ENCODE measurements at regions not wholly inside any gene's neighbourhood (a gene's known extent, or its start where the extent isn't known, plus 50 kb on each side); places are given as distances from the start of the nearest gene placed in this dataset.

DNA sequence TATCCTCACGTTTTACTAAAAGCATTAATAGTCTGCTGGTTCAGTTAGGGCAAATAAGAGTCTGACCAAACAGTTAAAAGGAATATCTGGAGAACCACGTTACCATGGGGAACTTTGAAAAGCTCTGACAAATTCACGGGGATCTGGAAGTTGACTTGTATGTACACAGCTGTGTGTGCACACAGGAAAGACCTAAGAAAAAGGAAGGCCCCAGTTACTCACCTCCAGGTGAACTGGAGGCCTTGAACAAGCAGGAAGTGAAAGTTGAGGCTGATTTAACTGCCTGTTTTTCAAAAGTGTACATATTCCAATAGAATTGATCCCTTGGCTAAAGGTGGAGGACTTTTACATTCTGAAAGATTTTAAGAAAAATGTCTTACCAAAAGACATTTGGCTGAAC lies 1891.6 kb upstream of the PCDH20 start:
- Histone ChIP-seq H4K20me1 (ENCODE audit: insufficient read depth) (no peaks in the 10 kb centered on the region), H3K4me2 (ENCODE audit: low read length) (no peak overlapping the region), H3K27ac (ENCODE audit: low read depth, low read length) (no peak overlapping the region), H3K9ac (ENCODE audit: low read length) (no peak overlapping the region), H3K4me1 (ENCODE audit: control insufficient read depth in 1 of 2, insufficient read depth in 2 of 2, low read length in 2 of 2) (no peaks in the 10 kb centered on the region), H3K9me2 (ENCODE audit: insufficient read depth) (no peaks in the 10 kb centered on the region), H3K36me3 (ENCODE audit: control insufficient read depth in 1 of 2, insufficient read depth in 2 of 2, low read length in 2 of 2) (no peaks in the 10 kb centered on the region), H3K27me3 (ENCODE audit: insufficient read depth, low read length) (no peaks in the 10 kb centered on the region), H3K9me3 (ENCODE audit: control insufficient read depth in 1 of 2, insufficient read depth in 1 of 2, low read depth in 1 of 2, low read length in 2 of 2) (no peaks in the 10 kb centered on the region), H3K79me2 (ENCODE audit: insufficient read depth, low read length) (no peaks in the 10 kb centered on the region), H2AFZ (ENCODE audit: low read depth, low read length, poor library complexity, severe bottlenecking) (no peak overlapping the region), H3K4me3 (replicated peaks in 1 of 2; ENCODE audit: low read depth in 1 of 2, low read length in 2 of 2) (no peak overlapping the region)
- TF ChIP-seq, protein P1, sequence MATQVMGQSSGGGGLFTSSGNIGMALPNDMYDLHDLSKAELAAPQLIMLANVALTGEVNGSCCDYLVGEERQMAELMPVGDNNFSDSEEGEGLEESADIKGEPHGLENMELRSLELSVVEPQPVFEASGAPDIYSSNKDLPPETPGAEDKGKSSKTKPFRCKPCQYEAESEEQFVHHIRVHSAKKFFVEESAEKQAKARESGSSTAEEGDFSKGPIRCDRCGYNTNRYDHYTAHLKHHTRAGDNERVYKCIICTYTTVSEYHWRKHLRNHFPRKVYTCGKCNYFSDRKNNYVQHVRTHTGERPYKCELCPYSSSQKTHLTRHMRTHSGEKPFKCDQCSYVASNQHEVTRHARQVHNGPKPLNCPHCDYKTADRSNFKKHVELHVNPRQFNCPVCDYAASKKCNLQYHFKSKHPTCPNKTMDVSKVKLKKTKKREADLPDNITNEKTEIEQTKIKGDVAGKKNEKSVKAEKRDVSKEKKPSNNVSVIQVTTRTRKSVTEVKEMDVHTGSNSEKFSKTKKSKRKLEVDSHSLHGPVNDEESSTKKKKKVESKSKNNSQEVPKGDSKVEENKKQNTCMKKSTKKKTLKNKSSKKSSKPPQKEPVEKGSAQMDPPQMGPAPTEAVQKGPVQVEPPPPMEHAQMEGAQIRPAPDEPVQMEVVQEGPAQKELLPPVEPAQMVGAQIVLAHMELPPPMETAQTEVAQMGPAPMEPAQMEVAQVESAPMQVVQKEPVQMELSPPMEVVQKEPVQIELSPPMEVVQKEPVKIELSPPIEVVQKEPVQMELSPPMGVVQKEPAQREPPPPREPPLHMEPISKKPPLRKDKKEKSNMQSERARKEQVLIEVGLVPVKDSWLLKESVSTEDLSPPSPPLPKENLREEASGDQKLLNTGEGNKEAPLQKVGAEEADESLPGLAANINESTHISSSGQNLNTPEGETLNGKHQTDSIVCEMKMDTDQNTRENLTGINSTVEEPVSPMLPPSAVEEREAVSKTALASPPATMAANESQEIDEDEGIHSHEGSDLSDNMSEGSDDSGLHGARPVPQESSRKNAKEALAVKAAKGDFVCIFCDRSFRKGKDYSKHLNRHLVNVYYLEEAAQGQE (IDR thresholded peaks at IDR 0.05; ENCODE audit: low read depth): no peak
- TF ChIP-seq, protein P2, sequence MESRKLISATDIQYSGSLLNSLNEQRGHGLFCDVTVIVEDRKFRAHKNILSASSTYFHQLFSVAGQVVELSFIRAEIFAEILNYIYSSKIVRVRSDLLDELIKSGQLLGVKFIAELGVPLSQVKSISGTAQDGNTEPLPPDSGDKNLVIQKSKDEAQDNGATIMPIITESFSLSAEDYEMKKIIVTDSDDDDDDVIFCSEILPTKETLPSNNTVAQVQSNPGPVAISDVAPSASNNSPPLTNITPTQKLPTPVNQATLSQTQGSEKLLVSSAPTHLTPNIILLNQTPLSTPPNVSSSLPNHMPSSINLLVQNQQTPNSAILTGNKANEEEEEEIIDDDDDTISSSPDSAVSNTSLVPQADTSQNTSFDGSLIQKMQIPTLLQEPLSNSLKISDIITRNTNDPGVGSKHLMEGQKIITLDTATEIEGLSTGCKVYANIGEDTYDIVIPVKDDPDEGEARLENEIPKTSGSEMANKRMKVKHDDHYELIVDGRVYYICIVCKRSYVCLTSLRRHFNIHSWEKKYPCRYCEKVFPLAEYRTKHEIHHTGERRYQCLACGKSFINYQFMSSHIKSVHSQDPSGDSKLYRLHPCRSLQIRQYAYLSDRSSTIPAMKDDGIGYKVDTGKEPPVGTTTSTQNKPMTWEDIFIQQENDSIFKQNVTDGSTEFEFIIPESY (IDR thresholded peaks at IDR 0.05; ENCODE audit: extremely low read depth, insufficient replicate concordance, low read length): no peak
- no peak for TF ChIP-seq YY1 (IDR thresholded peaks at IDR 0.05; ENCODE audit: extremely low read depth, insufficient replicate concordance, low read depth, low read length)
- TF ChIP-seq ZNF274 (IDR thresholded peaks at IDR 0.05; ENCODE audit: low read depth, low read length): no peak
- TF ChIP-seq SIN3A (IDR thresholded peaks at IDR 0.05; ENCODE audit: low read depth): no peak
- no peak for TF ChIP-seq SP1 (IDR thresholded peaks at IDR 0.05; ENCODE audit: low read depth)
- no peak for TF ChIP-seq EGR1 (IDR thresholded peaks at IDR 0.05; ENCODE audit: low read depth)
- TF ChIP-seq, protein P3, sequence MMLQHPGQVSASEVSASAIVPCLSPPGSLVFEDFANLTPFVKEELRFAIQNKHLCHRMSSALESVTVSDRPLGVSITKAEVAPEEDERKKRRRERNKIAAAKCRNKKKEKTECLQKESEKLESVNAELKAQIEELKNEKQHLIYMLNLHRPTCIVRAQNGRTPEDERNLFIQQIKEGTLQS (IDR thresholded peaks at IDR 0.05): no peak
- TF ChIP-seq ZFX (IDR thresholded peaks at IDR 0.05): no peak
- TF ChIP-seq EZH2phosphoT487 (IDR thresholded peaks at IDR 0.05; ENCODE audit: borderline replicate concordance): no peak
- no peak for TF ChIP-seq TCF7L2 (IDR thresholded peaks at IDR 0.05; ENCODE audit: borderline replicate concordance, extremely low read depth, insufficient read depth, insufficient read length)
- TF ChIP-seq JUND (IDR thresholded peaks at IDR 0.05): no peak
- ChIA-PET RAD21 (ENCODE audit: low non-redundant PET in 1 of 2, low total read pairs in 2 of 2, uncharacterized antibody in 2 of 2, unreplicated experiment in 2 of 2) (no interaction called here), POLR2A (no interaction called here), CTCF (no interaction called here)
- intact Hi-C loops (cut with micrococcal nuclease): no loop called here
- no peak for ATAC-seq
- no peak for DNase-seq (ENCODE audit: low read depth, low spot score)
- BruUV-seq (replicated peaks): no TSS peak

All from HCT116 (cell line).